GM18507 (cell line): ENCODE measurements at regions not wholly inside any gene's neighbourhood (a gene's known extent, or its start where the extent isn't known, plus 50 kb on each side); places are given as distances from the start of the nearest gene placed in this dataset.

Experiments used
- DNase-seq: peaks from one replicate; pipeline ENCODE4 v3.0.0; 2011; ENCODE audit warnings: low read depth; ENCODE audit not compliant: insufficient read length; ENCODE audit errors: extremely low spot score
- FAIRE-seq: peaks from 2 replicates; lab custom pipeline; 2011; peaks lifted over from hg19 to GRCh38; lab: Jason Lieb, UNC

GRCh38 chr3:144272680-144273079, 301.1 kb downstream of the DIPK2A start:
- FAIRE-seq = no peak
- DNase-seq = no peak

DNA sequence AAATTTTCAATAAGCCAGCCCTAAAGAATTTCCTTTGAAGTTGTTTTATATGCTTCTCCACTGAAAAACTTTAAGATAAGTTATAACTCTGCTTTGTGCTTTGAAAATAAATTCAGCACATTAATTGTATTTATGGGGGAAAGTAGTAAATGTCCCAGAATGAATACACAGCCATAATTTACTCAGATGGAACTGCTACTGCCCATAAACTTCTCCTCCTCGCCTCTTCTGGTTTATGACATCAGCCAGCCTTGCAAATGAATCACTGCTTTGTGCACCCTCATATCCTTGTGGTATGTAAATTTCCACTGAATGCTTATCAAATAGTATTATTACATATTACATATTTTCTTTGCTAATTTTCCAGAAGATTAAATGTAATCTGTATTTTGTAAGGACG, 302.0 kb downstream of the DIPK2A start:
- no peak for FAIRE-seq
- no peak for DNase-seq

DNA sequence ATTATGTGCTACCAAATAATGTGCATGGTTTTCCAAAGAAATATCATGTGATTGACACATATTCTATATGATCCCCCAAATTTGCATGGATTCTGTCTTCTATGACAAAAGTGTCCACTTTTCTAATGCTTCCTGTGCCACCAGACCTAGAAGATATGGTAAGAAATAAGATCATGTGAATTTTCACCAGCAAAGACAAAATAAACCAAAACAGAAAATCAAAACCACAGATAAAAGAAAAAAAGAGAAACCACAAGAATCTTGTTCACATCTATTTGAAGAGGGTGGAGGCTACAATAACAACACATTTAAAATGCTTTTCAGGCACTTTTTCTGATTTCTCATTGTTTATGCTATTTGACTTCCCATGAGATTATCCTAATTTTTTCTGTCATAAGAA, 303.4 kb downstream of the DIPK2A start:
- FAIRE-seq = no peak
- no peak for DNase-seq

DNA sequence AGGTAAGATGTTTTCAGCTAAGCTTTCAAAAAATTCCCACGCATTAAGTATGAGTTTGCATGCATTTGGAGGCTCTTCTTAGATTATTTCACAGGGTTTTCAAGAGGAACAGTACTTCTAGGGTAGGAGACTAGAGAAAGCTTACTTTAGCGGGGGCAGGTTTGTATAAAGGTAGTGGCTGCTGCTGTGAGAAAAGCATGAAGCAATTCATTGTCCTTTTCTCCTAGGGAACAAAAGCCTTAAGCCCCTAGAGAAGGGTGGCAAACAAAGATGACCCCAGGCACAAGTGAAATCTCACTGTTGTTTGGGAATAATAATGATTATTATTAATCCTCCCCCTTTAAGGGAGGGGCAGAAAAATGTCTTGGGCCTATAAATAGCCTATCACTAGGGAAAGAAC, 310.7 kb downstream of the DIPK2A start:
- no peak for FAIRE-seq

DNA sequence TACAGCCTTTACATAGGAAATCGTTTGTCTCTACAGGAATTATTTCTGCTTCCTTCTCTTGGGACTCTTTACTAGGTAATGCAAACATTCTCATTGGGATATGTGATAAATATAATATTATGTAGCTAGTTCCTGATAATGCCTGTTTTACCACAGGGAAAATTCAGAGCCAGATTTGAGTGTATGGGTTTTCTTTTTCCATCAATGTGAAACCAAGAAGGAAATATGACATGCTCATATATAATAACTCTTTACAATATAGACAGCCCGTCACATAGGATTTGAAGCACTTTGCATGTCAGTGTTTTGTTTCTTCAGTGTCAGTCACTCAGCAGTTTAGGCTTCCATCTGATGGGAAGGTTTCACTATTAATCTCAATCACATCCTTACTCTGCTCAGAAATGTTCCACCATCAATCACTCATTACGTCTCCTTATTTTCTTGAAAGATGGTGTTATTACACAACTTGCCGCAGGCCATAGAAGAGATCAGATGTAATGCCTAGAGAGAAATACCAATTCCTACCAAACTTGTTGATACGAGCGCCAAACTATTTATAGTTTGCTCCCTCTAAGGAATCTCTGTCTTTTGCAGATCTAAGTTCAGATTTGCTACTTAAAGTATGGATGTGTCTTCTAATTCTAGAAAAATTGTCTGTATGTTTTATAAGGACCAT, 314.8 kb downstream of the DIPK2A start:
- FAIRE-seq (no peak), DNase-seq (no peak)

More for the DNA sequence above, 310.7 kb downstream of the DIPK2A start:
- DNase-seq = no peak

GRCh38 chr3:144287001-144287400, 315.4 kb downstream of the DIPK2A start:
- FAIRE-seq (no peak), DNase-seq (no peak)

GRCh38 chr3:144289057-144289456, 317.4 kb downstream of the DIPK2A start:
- DNase-seq (no peak), FAIRE-seq (no peak)

DNA sequence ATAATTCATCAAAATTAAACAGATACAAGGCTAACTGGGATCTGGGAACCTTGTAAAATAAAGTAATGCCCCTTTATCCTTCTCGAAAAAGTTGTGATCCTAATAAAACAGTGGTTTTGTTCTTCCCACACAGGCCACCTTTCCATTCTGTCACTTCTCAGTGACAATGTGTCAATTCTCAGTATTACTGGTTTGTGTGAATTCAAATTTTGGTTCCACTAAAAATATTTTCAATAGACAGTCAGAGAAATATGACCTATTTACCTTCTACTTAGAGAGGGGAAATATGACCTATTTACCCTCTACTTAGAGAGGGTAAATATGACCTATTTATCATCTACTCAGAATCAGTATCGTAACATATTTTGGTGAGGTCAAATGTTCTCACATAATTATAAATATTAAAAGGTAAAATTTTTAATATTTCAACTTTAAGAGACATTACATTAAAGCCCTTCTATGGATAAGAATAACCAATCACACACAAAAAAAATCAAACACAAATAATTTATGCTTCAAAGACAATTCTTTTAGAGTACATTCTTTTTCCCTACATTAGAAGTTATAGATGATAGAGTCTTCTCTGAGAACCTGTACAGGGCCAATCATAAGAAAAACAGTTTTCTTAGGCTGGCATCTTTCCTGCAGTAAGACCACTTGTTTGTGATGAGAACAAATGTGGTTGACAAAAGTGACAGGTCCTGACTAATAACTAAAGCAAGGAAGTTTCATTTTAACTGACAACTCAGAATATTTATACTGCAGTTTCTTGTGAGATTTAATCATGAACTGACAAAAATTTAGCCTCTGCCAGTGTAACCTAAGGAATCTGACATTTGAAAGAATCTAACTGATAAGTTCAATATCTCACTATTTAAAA, 323.3 kb downstream of the DIPK2A start:
- FAIRE-seq (peak; percentile 71), DNase-seq (no peak)

DNA sequence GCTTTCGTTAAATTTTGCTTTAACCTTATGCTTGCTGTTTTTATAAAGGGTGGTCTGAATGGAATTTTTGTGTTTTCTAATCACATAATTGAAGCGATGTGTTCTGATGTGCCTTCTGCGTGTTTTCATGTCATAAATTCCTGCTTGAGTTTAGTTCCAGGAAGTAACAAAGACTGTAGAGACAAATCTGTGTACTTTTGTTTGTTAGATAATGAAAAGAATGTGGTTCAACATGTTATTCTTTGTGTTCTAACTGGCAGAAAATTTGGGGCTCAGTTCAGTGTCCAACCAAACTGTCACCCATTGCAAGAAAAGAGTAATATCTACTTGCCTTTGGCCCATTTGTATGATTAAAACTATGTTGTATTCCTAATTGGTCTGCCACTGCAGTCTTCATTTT, 324.0 kb downstream of the DIPK2A start:
- DNase-seq = no peak
- no peak for FAIRE-seq

GRCh38 chr3:144296808-144297207, 325.2 kb downstream of the DIPK2A start:
- peak; percentile 56 for FAIRE-seq
- DNase-seq = no peak

- DNase-seq (no peak), FAIRE-seq (no peak)
Measured at GRCh38 chr3:144301863-144302262, 330.2 kb downstream of the DIPK2A start.

GRCh38 chr3:144307951-144308350, 336.3 kb downstream of the DIPK2A start:
- no peak for FAIRE-seq

GRCh38 chr3:144308396-144308795, 336.8 kb downstream of the DIPK2A start:
- DNase-seq = no peak
- no peak for FAIRE-seq

More at GRCh38 chr3:144307951-144308350, 336.3 kb downstream of the DIPK2A start:
- no peak for DNase-seq

DNA sequence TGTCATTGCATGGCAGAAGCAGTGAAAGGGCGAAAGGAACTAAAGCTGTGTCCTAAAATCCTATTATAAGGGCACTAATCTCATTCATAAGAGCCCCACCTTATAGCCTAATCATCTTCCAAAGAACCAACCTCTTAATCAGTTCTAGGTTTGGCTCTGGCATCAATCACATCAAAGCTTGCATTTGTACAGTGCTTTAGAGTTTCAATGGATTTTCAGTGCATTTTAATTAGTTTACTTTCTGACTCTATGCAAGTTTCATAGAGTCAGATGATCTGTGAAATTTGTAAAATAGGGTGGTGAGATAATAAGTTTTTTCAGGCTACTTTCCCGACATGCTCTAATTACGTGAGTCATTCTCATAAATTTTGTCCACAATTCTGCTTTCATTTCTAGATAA, 341.1 kb downstream of the DIPK2A start:
- FAIRE-seq (no peak), DNase-seq (no peak)

GRCh38 chr3:144314946-144315345, 343.3 kb downstream of the DIPK2A start:
- DNase-seq (no peak), FAIRE-seq (no peak)

GRCh38 chr3:144317961-144318360, 346.3 kb downstream of the DIPK2A start:
- DNase-seq = no peak

GRCh38 chr3:144324076-144324475, 352.5 kb downstream of the DIPK2A start:
- DNase-seq (no peak), FAIRE-seq (no peak)

More at GRCh38 chr3:144317961-144318360, 346.3 kb downstream of the DIPK2A start:
- FAIRE-seq = no peak

DNA sequence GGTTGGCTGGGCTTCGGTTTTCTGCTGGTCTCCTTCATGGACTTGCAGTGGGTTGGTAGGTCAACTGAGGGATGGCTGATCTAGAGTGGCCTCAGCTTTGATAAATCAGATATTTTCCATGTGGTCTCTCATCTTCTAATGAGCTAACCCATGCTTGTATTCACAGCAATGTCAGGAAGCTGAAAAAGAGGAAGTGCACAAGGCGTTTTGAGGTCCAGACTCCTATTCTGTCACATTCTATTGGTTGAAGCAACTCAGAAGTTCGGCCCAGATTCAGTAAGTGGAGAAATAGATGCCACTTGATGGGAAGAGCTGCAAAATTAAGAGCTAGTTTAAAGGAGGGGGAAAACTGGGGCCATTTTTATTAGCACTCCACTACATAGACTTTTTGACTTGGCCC, 361.2 kb downstream of the DIPK2A start:
- FAIRE-seq (no peak), DNase-seq (no peak)

GRCh38 chr3:144341471-144341870, 369.8 kb downstream of the DIPK2A start:
- DNase-seq (no peak), FAIRE-seq (no peak)

DNA sequence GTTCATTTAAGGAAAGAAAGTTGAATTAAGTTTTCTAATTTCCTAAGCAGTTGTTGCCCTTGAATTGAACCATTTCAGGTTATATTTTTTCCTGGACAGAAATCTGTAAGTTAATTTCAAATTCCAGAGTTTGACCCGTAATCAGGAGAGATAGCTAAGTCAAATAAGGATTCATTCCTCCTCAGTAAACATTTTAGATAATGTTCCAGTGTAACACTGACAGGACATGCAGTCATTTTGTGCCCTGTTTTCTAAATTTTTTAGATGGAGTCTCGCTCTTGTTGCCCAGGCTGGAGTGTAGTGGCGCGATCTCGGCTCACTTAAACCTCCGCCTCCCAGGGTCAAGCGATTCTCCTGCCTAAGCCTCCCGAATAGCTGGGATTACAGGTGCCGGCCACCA, 371.7 kb downstream of the DIPK2A start:
- FAIRE-seq = no peak

GRCh38 chr3:144343777-144344176, 372.2 kb downstream of the DIPK2A start:
- DNase-seq = no peak
- no peak for FAIRE-seq

More for the DNA sequence above, 371.7 kb downstream of the DIPK2A start:
- DNase-seq = no peak
